ENCODE measurements at regions not wholly inside any gene's neighbourhood (a gene's known extent, or its start where the extent isn't known, plus 50 kb on each side); places are given as distances from the start of the nearest gene placed in this dataset.

DNA sequence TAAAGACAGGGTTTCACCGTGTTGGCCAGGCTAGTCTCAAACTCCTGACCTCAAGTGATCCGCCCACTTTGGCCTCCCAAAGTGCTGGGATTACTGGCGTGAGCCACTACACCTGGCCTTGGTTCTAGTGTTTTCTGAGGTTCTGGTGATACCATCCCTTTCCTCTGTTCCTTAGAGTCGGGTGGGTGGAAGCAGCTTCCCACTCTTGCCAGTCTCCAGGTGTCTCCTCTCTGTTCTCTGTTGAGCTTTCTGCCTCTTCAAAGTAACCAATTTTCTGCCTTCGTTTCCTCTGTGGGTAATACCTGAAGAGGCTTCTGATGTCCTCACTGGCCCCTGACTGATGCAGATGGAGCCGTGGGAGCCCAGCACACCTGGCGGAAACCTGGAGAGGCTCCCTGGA is 53.4 kb upstream of the LHX5 start:
- H3K9me3 ChIP-seq (ENCODE audit: low read length): no peaks in the 10 kb centered on the region
- no peak overlapping the region for H3K4me3 ChIP-seq (ENCODE audit: low read depth, low read length, poor library complexity, severe bottlenecking)
- no peak overlapping the region for H3K4me2 ChIP-seq (ENCODE audit: low read length)
- no peak overlapping the region for H3K27ac ChIP-seq (ENCODE audit: low read depth, low read length, poor library complexity, severe bottlenecking)
- no peaks in the 10 kb centered on the region for H3K36me3 ChIP-seq (ENCODE audit: insufficient read depth, low read length)
- no peaks in the 10 kb centered on the region for H3F3A ChIP-seq (ENCODE audit: insufficient read depth, low read length)
- no peak overlapping the region for H3K9ac ChIP-seq (ENCODE audit: low read length)
- peaks cover 3% of the 10 kb centered on the region; the same call in 1 of the 2 replicates for H3K27me3 ChIP-seq (ENCODE audit: insufficient read depth, low read length)
- H3K4me1 ChIP-seq (ENCODE audit: insufficient read depth, low read length, severe bottlenecking): no peaks in the 10 kb centered on the region
- no peak for TF ChIP-seq EZH2 (IDR thresholded peaks at IDR 0.05; ENCODE audit: borderline replicate concordance, low read length)
- TF ChIP-seq, protein P1, sequence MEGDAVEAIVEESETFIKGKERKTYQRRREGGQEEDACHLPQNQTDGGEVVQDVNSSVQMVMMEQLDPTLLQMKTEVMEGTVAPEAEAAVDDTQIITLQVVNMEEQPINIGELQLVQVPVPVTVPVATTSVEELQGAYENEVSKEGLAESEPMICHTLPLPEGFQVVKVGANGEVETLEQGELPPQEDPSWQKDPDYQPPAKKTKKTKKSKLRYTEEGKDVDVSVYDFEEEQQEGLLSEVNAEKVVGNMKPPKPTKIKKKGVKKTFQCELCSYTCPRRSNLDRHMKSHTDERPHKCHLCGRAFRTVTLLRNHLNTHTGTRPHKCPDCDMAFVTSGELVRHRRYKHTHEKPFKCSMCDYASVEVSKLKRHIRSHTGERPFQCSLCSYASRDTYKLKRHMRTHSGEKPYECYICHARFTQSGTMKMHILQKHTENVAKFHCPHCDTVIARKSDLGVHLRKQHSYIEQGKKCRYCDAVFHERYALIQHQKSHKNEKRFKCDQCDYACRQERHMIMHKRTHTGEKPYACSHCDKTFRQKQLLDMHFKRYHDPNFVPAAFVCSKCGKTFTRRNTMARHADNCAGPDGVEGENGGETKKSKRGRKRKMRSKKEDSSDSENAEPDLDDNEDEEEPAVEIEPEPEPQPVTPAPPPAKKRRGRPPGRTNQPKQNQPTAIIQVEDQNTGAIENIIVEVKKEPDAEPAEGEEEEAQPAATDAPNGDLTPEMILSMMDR (IDR thresholded peaks at IDR 0.05; ENCODE audit: low read length): no peak
- no peaks in the 10 kb centered on the region for H3K79me2 ChIP-seq (ENCODE audit: insufficient read depth, low read length)
- no peaks in the 10 kb centered on the region for H4K20me1 ChIP-seq (ENCODE audit: insufficient read depth, low read length)
- H3K9me2 ChIP-seq (ENCODE audit: low read depth, low read length): no peaks in the 10 kb centered on the region
- no peak overlapping the region for H2AFZ ChIP-seq (ENCODE audit: low read length)

DNA sequence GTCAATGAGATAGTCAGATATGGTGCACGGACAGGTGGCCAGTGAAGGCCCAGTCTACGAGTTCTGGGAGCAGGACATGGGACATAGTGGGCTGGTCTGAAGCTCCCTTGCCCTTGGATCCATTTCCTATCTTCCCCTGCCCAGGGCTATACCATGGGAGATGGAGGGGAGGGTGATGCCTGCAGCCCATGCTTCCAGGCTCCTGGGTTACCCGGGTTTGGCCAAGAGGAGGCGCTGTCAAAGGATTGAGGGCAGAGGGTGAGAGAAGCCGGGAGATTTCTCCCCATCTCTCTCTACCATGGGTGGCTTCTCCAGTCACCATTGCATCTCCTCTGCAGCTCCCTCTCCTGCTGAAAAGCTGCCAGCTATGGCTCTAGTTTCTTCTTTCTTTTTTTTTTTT is 52.8 kb upstream of the LHX5 start:
- Histone ChIP-seq H3K36me3 (ENCODE audit: insufficient read depth, low read length) (no peaks in the 10 kb centered on the region), H4K20me1 (ENCODE audit: insufficient read depth, low read length) (no peaks in the 10 kb centered on the region), H3K9me3 (ENCODE audit: low read length) (no peaks in the 10 kb centered on the region), H3K4me3 (ENCODE audit: low read depth, low read length, poor library complexity, severe bottlenecking) (no peak overlapping the region), H3K27me3 (ENCODE audit: insufficient read depth, low read length) (peaks cover 3% of the 10 kb centered on the region; the same call in 1 of the 2 replicates), H3K27ac (ENCODE audit: low read depth, low read length, poor library complexity, severe bottlenecking) (no peak overlapping the region), H3K79me2 (ENCODE audit: insufficient read depth, low read length) (no peaks in the 10 kb centered on the region), H3F3A (ENCODE audit: insufficient read depth, low read length) (no peaks in the 10 kb centered on the region), H2AFZ (ENCODE audit: low read length) (no peak overlapping the region), H3K4me1 (ENCODE audit: insufficient read depth, low read length, severe bottlenecking) (no peaks in the 10 kb centered on the region), H3K9ac (ENCODE audit: low read length) (no peak overlapping the region), H3K4me2 (ENCODE audit: low read length) (no peak overlapping the region), H3K9me2 (ENCODE audit: low read depth, low read length) (no peaks in the 10 kb centered on the region)
- TF ChIP-seq, protein P1 (IDR thresholded peaks at IDR 0.05; ENCODE audit: low read length): no peak
- TF ChIP-seq EZH2 (IDR thresholded peaks at IDR 0.05; ENCODE audit: borderline replicate concordance, low read length): no peak

DNA sequence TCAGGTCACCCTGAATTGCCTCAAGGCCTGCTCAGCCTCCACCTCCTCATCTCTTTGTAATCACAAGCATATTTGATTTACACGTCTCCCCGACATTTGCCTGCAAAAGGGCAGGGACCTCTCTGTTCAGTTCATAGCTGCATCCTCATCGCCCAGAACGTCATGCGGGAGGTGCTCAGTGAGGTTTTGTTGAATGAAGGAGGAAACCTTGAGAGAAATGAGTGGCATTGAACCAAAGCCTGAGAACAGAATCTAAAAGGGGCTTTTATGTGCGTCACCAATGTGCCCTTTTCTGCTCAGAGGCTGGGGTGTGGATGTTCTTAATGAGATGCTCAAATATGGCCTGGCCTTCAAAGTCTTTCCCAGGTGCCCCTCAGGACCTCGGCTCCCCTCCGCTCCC is 50.0 kb upstream of the LHX5 start:
- no peaks in the 10 kb centered on the region for H3K4me1 ChIP-seq (ENCODE audit: insufficient read depth, low read length, severe bottlenecking)
- 0 out of 2 replicates have a peak, but pooled peaks cover 3% of the 10 kb centered on the region for H3K9me3 ChIP-seq (ENCODE audit: low read length)
- no peak overlapping the region for H3K4me3 ChIP-seq (ENCODE audit: low read depth, low read length, poor library complexity, severe bottlenecking)
- no peak overlapping the region for H3K4me2 ChIP-seq (ENCODE audit: low read length)
- TF ChIP-seq EZH2 (IDR thresholded peaks at IDR 0.05; ENCODE audit: borderline replicate concordance, low read length): no peak
- TF ChIP-seq, protein P1 (IDR thresholded peaks at IDR 0.05; ENCODE audit: low read length): no peak
- peaks cover 7% of the 10 kb centered on the region for H3K27me3 ChIP-seq (ENCODE audit: insufficient read depth, low read length)
- no peaks in the 10 kb centered on the region for H3K36me3 ChIP-seq (ENCODE audit: insufficient read depth, low read length)
- no peak overlapping the region for H2AFZ ChIP-seq (ENCODE audit: low read length)
- no peaks in the 10 kb centered on the region for H3K79me2 ChIP-seq (ENCODE audit: insufficient read depth, low read length)
- H3F3A ChIP-seq (ENCODE audit: insufficient read depth, low read length): no peaks in the 10 kb centered on the region
- no peaks in the 10 kb centered on the region for H3K9me2 ChIP-seq (ENCODE audit: low read depth, low read length)
- no peak overlapping the region for H3K27ac ChIP-seq (ENCODE audit: low read depth, low read length, poor library complexity, severe bottlenecking)
- H3K9ac ChIP-seq (ENCODE audit: low read length): no peak overlapping the region
- H4K20me1 ChIP-seq (ENCODE audit: insufficient read depth, low read length): no peaks in the 10 kb centered on the region
